Gastroesophageal sphincter (tissue), 4 donors: ENCODE measurements at regions not wholly inside any gene's neighbourhood (a gene's known extent, or its start where the extent isn't known, plus 50 kb on each side); places are given as distances from the start of the nearest gene placed in this dataset.

Experiments used
- ATAC-seq: fragments of 150-250 bp; one replicate; pipeline ENCODE4 v1.9.1; 2016; ENCODE audit warnings: mild to moderate bottlenecking, moderate library complexity
- H3K27ac ChIP-seq, 4 donors: fragments of 200-600 bp; sonication (generic) in 3 of 4; 1 replicate in 3 of 4; 2 replicates in 1 of 4; pipeline ENCODE4 v1.5.1; 2016 to 2019
- H3K27me3 ChIP-seq: fragments of 200-600 bp; sonication (generic); one replicate; pipeline ENCODE4 v1.5.1; 2019
- H3K36me3 ChIP-seq, 2 donors: fragments of 200-600 bp; sonication (generic); one replicate each; pipeline ENCODE4 v1.5.1; 2019; ENCODE audit warnings: control low read depth in 1 of 2
- H3K4me1 ChIP-seq, 3 donors: fragments of 200-600 bp; sonication (generic); 1 replicate in 2 of 3; 2 replicates in 1 of 3; pipeline ENCODE4 v1.5.1; 2016 to 2019; ENCODE audit warnings: control low read depth in 2 of 3
- H3K4me3 ChIP-seq, 2 donors: fragments of 200-600 bp; sonication (generic); one replicate each; pipeline ENCODE4 v1.5.1; 2019; ENCODE audit warnings: mild to moderate bottlenecking in 1 of 2, moderate library complexity in 1 of 2
- H3K9me3 ChIP-seq, 3 donors: fragments of 200-600 bp; sonication (generic); one replicate each; pipeline ENCODE4 v1.5.1; 2017 to 2019; ENCODE audit warnings: control low read depth in 2 of 3
- EP300 ChIP-seq: sonication (generic); formaldehyde crosslinking; IDR thresholded peaks from one replicate; pipeline ENCODE4 v1.6.1; 2017; ENCODE audit warnings: antibody characterized with exemption, mild to moderate bottlenecking
- POLR2A ChIP-seq, 2 donors: fragments of 450-650 bp; IDR thresholded peaks; one replicate each; pipeline ENCODE4 v1.6.1; 2017; ENCODE audit warnings: antibody characterized with exemption in 2 of 2, mild to moderate bottlenecking in 2 of 2, moderate library complexity in 1 of 2
- POLR2AphosphoS5 ChIP-seq: sonication (generic); formaldehyde crosslinking; IDR thresholded peaks from one replicate; pipeline ENCODE4 v1.6.1; 2017; ENCODE audit warnings: antibody characterized with exemption
- WGBS, 2 donors: methylation state at CpG; one replicate each; pipeline ENCODE4 v1.1.5; 2018; ENCODE audit warnings: low coverage in 1 of 2; 5-methylcytosine and 5-hydroxymethylcytosine counted together
- TF ChIP-seq, protein P1 (sequence below), 4 experiments: fragments of 200-600 bp in 2 of 4; fragments of 450-650 bp in 2 of 4; sonication (generic) in 1 of 4; IDR thresholded peaks; one replicate each; pipeline ENCODE4 v1.5.1; 2017 to 2019; ENCODE audit warnings: antibody characterized with exemption in 4 of 4, mild to moderate bottlenecking in 2 of 4, moderate library complexity in 2 of 4

DNA sequence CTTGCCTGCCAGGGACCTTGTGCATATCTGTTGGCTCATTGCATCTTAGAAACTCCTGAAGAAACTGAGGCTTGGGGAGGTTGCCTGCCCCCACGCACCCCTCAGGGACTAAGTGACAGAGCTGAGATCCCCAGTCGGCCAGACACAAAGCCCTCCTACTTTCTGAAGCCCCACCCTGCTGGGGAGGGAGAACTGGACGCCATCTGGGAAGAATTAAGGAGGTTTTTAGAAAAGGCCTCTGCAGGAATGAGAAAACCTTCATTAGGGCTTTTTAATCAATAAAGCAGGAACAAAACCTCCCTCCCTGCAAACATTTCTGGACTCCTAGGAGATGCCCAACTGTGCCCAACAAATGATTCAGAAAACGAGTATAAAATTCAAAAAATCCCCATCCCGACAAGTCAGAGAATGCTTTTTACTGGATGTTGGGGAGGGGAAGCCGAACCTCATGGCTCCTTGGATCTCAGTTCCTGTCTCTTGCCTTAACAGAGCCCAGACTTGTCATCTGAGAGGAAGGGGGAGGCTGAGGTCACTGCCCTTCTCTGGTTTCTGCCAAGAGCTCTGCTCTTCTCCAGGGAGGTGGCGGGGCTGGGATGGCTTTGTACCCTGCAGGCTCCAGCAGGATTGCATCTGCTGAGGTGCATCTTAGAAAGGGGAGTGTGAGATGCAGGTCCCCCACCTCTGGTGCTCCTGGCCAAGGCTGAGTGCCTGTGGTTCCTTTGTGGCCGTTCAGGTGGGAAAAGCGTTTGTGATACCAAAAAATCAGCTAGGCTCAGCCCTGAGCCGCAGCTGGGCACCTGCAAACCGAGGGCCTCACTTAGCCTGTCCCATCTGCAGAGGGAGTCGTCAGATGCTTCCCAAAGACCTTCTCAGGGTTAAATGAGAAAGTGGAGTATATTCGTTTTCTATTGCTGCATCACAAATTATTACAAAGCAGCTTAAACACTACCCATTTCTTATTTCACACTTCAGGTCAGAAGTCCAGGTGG is 142.4 kb downstream of the ZFP36L2 start:
- H3K9me3 ChIP-seq = no peaks in the 10 kb centered on the region
- ATAC-seq = no peak
- peak; percentile 65 for TF ChIP-seq POLR2AphosphoS5
- TF ChIP-seq, protein P1, sequence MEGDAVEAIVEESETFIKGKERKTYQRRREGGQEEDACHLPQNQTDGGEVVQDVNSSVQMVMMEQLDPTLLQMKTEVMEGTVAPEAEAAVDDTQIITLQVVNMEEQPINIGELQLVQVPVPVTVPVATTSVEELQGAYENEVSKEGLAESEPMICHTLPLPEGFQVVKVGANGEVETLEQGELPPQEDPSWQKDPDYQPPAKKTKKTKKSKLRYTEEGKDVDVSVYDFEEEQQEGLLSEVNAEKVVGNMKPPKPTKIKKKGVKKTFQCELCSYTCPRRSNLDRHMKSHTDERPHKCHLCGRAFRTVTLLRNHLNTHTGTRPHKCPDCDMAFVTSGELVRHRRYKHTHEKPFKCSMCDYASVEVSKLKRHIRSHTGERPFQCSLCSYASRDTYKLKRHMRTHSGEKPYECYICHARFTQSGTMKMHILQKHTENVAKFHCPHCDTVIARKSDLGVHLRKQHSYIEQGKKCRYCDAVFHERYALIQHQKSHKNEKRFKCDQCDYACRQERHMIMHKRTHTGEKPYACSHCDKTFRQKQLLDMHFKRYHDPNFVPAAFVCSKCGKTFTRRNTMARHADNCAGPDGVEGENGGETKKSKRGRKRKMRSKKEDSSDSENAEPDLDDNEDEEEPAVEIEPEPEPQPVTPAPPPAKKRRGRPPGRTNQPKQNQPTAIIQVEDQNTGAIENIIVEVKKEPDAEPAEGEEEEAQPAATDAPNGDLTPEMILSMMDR (IDR thresholded peaks at IDR 0.05) = no peak
- peaks cover 26 to 74% (median 50%) of the 10 kb centered on the region in 3 donors for H3K4me1 ChIP-seq
- no peaks in the 10 kb centered on the region for H3K36me3 ChIP-seq
- WGBS, 2 donors = 18% methylated on average over 9 of the region's 13 CpGs; no CpG with 5 or more reads in 1 of the 2 donors
- no peak overlapping the region for H3K4me3 ChIP-seq
- H3K27me3 ChIP-seq = no peaks in the 10 kb centered on the region
- H3K27ac ChIP-seq = peak overlapping the region; percentile 48 to 96 (median 94)

DNA sequence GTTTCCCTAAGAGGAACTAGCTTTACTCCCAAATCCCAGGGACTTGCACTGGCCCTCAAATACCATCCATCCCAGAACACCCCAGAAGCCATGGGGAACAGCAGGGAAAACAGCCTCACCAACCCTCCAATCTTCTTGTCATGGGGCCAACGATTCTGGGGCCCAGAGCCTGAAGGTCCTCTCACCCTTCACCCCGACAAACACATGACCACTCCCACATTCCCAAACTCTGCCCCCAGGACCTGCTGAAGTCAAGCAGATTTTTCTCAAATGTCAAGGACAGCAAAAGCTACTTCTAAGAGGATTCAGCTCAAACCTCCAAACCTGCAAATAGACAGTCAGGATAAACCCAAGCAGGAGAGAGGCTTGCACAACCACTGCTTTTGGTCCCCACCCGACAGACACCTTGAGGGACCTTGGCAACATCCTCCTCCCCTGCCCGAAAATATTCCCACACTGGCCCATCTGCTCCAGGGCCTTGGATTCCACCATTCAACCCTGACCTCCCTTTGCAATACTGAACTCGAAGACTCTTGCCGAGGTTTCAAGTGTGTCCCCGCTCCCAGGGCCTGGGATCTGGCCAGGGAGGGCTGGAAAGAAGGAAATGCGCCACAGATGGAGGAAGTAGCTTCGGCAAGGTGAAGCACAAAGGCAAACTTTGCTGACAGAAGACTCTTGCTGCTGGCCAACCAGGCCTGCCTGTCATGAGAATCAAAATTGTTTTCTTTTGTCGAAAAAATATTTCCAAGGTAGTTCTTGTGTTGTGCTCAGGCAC is 143.3 kb downstream of the ZFP36L2 start:
- H3K4me3 ChIP-seq = no peak overlapping the region
- no peaks in the 10 kb centered on the region for H3K36me3 ChIP-seq
- H3K4me1 ChIP-seq = peaks cover 26 to 74% (median 50%) of the 10 kb centered on the region in 3 donors
- H3K27me3 ChIP-seq = no peaks in the 10 kb centered on the region
- TF ChIP-seq EP300 (no peak), POLR2AphosphoS5 (no peak)
- WGBS, 2 donors = 35 to 39% methylated on average over 3 to 4 of the region's 10 CpGs
- no peak for ATAC-seq
- no peaks in the 10 kb centered on the region for H3K9me3 ChIP-seq
- H3K27ac ChIP-seq = peak overlapping the region; percentile 48 to 96 (median 94)

DNA sequence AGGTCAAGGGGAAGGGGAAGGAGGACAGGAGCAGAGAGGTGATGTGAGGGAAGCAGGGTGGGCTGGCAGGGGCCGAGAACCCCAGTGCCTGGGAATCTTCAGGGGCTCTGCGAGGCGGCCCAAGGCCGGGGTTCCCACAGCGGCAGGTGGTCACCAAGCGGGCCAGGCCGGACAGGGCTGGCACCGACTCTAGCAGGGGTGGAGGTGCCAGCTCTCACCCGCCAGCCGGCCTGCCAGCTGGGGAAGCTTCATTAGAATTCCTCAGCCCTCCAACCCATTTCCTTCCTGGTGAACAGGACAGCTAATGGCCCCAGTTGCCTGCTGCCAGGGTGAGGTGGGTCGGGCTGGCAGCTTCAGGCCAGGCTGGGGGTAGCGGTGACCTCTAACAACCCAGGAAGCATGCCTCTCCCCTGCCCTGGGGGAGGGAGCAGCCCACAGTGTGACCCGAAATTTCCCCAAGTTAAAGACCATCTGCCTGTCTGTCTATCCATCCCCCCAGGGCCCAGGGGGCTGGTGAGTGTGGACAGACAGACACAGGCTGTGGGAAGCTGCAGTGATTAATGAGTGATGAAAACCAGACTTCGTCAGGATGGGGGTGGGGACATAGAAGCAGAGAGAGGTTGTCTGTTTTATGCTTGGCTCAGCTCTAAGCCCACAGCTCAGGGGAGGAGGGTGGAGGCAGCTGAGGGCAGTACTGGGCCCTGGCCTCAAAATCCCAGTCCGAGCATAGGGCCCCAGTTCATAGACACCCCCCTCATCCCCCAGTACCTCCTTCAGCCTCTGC is 144.1 kb downstream of the ZFP36L2 start:
- no peaks in the 10 kb centered on the region for H3K9me3 ChIP-seq
- peaks cover 26 to 67% (median 50%) of the 10 kb centered on the region in 3 donors for H3K4me1 ChIP-seq
- no peaks in the 10 kb centered on the region for H3K36me3 ChIP-seq
- 50 to 60% methylated on average over 3 of the region's 15 CpGs for WGBS, 2 donors
- TF ChIP-seq POLR2AphosphoS5 = peak; percentile 60
- no peak for TF ChIP-seq EP300
- peak overlapping the region; percentile 48 to 96 (median 94) for H3K27ac ChIP-seq
- H3K4me3 ChIP-seq = no peak overlapping the region
- H3K27me3 ChIP-seq = no peaks in the 10 kb centered on the region
- ATAC-seq = peak; percentile 13

DNA sequence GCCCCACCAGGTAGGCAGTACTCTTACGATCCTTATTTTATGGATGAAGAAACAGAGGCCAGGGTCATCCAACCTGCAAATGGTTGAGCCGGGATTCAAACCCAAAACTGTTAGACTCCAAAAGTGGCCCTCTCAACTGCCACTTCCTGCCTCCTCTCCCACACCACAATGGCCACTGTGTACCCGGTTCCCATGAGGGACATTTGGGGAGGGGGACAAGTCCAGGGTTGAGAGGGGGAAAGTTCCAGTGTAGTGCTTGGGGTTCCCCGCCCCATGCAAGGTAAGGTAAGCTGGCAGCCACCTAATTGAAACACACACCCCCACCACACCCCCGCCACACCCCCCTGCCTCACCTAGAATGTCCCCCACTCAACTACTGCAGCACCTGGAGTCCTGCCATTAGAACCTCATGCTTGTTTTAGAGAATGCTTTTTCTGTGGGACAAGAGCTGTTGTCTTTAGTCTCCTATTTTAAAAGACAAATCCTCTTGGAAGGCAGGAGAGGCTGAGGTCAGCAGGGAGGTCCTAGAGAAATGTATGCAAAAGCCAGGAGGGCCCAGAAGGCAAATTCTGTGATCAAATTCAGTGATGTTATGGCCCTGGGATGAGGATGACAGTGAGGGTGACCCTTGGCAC is 145.2 kb downstream of the ZFP36L2 start:
- peak overlapping the region in 3 of 4 donors; percentile 93 to 96 (median 95) for H3K27ac ChIP-seq

DNA sequence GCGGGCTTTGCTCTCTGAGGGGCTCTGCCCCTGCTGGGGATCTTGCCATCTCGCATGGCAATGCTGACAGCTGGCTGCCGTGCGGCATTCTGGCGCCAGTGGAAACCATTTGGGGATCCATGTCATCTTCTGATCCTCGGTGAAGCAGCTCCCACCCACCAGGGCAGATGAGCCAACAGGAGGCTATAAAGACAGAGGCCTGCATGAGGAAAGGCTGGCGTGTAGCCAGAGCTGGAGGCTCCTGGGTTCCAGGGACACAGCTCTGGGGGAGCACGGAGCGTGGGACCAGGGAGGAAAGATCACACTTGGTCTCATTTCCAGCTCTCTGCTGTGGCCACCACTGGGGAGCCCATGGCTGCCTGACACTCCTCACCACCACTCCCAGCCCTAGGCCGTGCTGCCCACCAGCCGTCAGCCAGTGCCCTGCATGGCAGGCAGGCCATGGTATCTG is 145.8 kb downstream of the ZFP36L2 start:
- Histone ChIP-seq H3K4me1 (peaks cover 17 to 64% (median 46%) of the 10 kb centered on the region in 3 donors), H3K27ac (peak overlapping the region in 2 of 4 donors; percentile 19 to 95), H3K36me3 (no peaks in the 10 kb centered on the region), H3K4me3 (no peak overlapping the region), H3K27me3 (no peaks in the 10 kb centered on the region), H3K9me3 (no peaks in the 10 kb centered on the region)
- WGBS, 2 donors = 60% methylated on average over 1 of the region's 11 CpGs; no CpG with 5 or more reads in 1 of the 2 donors
- TF ChIP-seq POLR2AphosphoS5 (no peak), POLR2A (IDR thresholded peaks at IDR 0.05) (no peak), EP300 (no peak)
- TF ChIP-seq, protein P1 (IDR thresholded peaks at IDR 0.05) = no peak
- no peak for ATAC-seq

More for the DNA sequence above, 145.2 kb downstream of the ZFP36L2 start:
- H3K9me3 ChIP-seq = no peaks in the 10 kb centered on the region
- TF ChIP-seq POLR2AphosphoS5 (no peak), EP300 (no peak), POLR2A (IDR thresholded peaks at IDR 0.05) (no peak)
- TF ChIP-seq, protein P1 (IDR thresholded peaks at IDR 0.05) = no peak
- ATAC-seq = no peak
- H3K36me3 ChIP-seq = no peaks in the 10 kb centered on the region
- 92% methylated on average over 3 of the region's 5 CpGs; no CpG with 5 or more reads in 1 of the 2 donors for WGBS, 2 donors
- H3K4me1 ChIP-seq = peaks cover 21 to 64% (median 46%) of the 10 kb centered on the region in 3 donors
- no peak overlapping the region for H3K4me3 ChIP-seq
- no peaks in the 10 kb centered on the region for H3K27me3 ChIP-seq
